GM12873 (cell line): ENCODE measurements at regions not wholly inside any gene's neighbourhood (a gene's known extent, or its start where the extent isn't known, plus 50 kb on each side); places are given as distances from the start of the nearest gene placed in this dataset.

Experiments
- TF ChIP-seq, protein P1 (sequence below): IDR thresholded peaks from 2 replicates; pipeline ENCODE4 v1.5.1; 2012; ENCODE audit warnings: low read depth, mild to moderate bottlenecking, moderate library complexity, low read length, control low read depth; ENCODE audit not compliant: insufficient read depth; ENCODE audit errors: missing control alignments

DNA sequence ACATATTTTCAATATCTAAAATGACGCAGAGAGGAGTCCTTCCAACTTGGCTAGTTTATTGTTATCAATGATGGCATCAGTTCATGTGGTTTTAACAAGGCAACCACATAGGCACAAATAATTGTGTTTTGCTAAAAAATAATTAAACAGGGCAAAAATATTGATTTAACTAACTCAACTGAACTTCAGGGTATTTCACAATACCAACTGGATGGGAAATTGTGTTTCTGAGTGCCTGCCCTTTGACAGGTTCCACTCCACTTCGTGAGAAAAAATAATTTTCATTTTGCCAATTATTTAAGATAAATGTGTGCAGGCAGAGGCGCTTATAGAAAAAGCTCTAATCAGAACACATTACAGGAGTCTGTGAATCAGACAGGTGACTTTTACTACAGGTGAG lies 689.3 kb upstream of the CCDC54 start:
- TF ChIP-seq, protein P1, sequence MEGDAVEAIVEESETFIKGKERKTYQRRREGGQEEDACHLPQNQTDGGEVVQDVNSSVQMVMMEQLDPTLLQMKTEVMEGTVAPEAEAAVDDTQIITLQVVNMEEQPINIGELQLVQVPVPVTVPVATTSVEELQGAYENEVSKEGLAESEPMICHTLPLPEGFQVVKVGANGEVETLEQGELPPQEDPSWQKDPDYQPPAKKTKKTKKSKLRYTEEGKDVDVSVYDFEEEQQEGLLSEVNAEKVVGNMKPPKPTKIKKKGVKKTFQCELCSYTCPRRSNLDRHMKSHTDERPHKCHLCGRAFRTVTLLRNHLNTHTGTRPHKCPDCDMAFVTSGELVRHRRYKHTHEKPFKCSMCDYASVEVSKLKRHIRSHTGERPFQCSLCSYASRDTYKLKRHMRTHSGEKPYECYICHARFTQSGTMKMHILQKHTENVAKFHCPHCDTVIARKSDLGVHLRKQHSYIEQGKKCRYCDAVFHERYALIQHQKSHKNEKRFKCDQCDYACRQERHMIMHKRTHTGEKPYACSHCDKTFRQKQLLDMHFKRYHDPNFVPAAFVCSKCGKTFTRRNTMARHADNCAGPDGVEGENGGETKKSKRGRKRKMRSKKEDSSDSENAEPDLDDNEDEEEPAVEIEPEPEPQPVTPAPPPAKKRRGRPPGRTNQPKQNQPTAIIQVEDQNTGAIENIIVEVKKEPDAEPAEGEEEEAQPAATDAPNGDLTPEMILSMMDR: no peak

DNA sequence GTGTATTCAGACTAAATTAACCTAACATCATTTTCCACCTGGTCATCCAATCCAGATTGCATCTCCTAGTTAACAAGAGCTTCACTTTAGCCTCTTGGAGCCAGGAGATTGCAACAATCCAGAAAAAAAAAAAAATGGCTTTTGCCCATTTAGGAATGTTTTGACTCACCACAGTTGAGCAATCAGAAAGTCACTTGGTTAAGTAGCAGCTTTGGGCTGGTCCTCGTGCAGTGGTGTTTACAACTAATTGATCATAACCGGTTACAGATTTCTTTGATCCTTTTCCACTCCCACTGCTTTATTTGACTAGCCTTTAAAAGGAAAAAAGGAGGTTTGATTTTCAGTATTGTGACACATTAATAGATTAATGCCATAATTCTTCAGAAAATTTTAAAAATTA lies 688.8 kb upstream of the CCDC54 start:
- TF ChIP-seq, protein P1: no peak

DNA sequence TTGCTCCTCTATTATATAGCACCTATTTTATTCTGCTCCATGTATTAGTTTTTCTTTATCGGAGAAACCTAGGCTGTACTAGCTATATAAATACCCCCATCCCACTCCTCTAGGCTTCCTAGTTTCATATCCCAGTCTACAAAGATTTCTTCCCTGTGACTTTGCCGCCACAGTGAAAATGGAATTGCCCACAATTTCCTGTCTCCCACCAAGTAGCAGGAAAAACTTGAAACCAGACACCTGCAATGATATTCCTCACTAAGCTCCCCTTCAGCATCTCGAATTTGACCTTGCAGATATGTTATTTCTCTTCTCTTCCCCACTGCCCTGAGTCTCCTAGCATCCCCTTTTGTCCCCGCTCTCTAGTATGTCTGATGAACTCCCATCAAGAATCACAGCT lies 685.8 kb upstream of the CCDC54 start:
- TF ChIP-seq, protein P1: no peak

DNA sequence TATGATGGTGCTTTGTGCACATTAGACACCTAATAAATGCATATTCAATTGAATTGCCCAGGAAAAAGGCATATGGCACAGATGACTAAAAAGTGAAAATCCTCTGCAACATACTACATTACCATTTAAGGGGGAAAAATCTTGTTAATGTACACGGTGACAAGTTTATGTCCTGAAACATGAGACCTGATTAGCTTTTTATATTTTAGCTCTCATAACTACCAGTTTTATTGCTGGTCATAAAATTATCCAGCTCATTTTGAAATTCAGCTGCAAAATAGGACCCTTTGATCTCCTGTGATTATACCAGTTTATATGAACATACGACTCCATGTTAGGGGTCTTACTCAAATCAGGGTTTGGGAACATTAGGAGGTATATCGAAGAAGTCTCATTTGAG lies 684.6 kb upstream of the CCDC54 start:
- TF ChIP-seq, protein P1: no peak

DNA sequence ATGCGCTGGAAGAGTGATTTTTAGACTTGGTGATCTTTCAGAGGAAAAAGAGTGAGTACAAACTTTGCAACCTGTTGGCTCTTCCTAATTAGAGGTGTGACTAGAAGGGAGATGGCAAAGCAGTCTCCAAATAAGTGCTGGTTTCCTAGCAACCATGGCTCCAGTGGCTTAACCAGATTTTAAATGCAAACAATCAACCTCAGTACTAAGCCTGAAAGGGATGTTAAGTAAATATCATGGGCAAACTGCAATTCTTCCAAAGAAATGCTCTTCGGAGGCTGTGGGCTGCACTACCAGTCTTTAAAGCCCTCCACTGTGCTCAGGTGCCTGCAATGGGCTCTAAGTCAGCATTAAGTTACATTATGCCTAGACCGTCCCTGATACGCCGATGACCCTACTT lies 678.1 kb upstream of the CCDC54 start:
- TF ChIP-seq, protein P1: no peak

DNA sequence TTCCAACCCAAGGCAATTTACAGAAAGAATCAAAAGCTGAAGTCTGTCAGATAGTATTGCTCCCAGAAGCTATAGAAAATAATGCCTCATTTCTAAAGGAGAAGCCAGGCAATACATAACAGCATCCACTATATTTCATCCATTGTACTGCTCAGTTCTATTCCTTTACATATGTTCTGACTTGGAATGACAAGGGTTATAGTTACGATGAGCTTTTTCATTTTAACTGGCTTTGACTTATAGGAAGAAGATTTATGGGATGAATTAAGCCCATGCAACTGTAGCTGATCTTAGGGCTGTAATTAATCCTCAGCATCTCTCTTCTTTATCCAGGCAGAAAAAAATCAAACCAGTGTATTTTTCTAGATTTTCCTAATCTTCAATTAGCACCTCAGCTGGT lies 676.3 kb upstream of the CCDC54 start:
- TF ChIP-seq, protein P1: no peak

DNA sequence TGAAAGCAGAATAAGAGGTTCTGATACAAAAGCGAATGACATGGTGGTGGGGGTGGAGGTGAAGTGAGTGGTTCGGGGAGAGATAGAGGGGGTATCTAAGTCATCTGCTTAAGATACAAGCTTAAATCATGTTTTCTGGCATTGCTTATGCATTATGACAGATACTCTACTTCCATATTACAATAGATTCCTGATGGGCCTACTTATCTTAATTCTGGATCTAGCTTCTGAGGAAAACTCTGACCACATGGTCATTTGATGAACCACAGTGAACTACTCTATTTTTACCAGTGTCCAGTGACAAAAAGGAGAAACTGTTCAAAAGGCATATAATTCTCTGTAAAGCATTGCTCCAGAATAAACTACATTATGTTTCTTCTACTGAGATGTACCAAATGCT lies 673.7 kb upstream of the CCDC54 start:
- TF ChIP-seq, protein P1: no peak

DNA sequence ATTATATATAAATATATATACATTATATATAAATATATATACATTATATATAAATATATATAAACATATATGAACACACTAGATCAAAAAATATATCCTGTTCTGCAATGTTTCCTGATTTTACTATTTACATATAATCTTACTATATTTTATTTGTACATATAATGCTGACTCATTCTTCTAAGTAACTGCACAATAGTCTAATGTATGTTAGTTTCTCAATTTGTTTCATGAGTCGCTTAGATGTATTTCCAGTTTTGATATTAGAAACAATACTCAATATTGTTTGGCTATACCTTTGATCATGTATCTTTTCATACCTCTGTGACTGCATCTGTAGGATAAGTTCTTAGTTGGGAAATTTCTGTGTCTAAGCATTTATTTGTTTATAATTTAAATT lies 669.9 kb upstream of the CCDC54 start:
- TF ChIP-seq, protein P1: no peak
